Chondrocyte (in vitro differentiated cells): ENCODE measurements at regions not wholly inside any gene's neighbourhood (a gene's known extent, or its start where the extent isn't known, plus 50 kb on each side); places are given as distances from the start of the nearest gene placed in this dataset.

Experiments used
- DNase-seq: peaks from one replicate; pipeline ENCODE4 v3.0.0; 2021; ENCODE audit warnings: mixed read lengths, low spot score
- H3K27ac Mint-ChIP-seq: one replicate; pipeline ENCODE4 v1.8.0; 2021; ENCODE audit warnings: mild to moderate bottlenecking, moderate library complexity, mixed read lengths; ENCODE audit not compliant: unreplicated experiment
- H3K27me3 Mint-ChIP-seq: 2 replicates; pipeline ENCODE4 v1.8.0; 2021; ENCODE audit warnings: low read depth, mixed read lengths
- H3K36me3 Mint-ChIP-seq: 2 replicates; pipeline ENCODE4 v1.8.0; 2021; ENCODE audit warnings: low read depth, mixed read lengths
- H3K4me1 Mint-ChIP-seq: 2 replicates; pipeline ENCODE4 v1.8.0; 2021; ENCODE audit warnings: low read depth, mild to moderate bottlenecking, mixed read lengths
- H3K4me3 Mint-ChIP-seq: one replicate; pipeline ENCODE4 v1.8.0; 2021; ENCODE audit warnings: mild to moderate bottlenecking, moderate library complexity, mixed read lengths; ENCODE audit not compliant: unreplicated experiment
- H3K9me3 Mint-ChIP-seq: 2 replicates; pipeline ENCODE4 v1.8.0; 2021; ENCODE audit warnings: low read depth, mixed read lengths
- TF ChIP-seq, protein P1 (sequence below): fragments of 200-600 bp; sonication (generic); IDR thresholded peaks from 2 replicates; pipeline ENCODE4 v1.5.0; 2021; ENCODE audit warnings: antibody characterized with exemption, mild to moderate bottlenecking, moderate library complexity

DNA sequence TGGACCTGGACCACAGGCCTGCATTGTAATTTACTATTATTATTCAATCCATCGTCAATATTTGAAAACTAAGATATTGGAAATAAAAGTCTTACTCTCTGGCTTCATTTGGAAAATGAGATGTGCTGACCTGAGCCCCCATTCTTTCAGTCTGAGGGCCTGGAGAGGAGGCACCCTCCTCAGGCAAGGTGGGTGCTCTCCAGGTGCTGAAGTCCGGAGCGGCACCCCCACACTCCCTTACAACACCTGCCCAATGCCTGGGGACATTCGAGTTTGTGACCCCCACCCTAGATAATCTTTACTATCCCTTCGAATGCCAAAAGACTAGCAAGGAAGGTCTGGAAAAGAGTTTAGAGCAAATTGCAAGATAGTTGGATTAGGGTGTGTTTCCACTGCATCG lies 133.3 kb downstream of the EN1 start:
- Mint-ChIP-seq H3K4me3 (no peak overlapping the region), H3K27me3 (peaks cover 11% of the 10 kb centered on the region), H3K4me1 (no peaks in the 10 kb centered on the region), H3K9me3 (peaks cover 7% of the 10 kb centered on the region), H3K27ac (no peak overlapping the region), H3K36me3 (peaks cover 1% of the 10 kb centered on the region)
- TF ChIP-seq, protein P1, sequence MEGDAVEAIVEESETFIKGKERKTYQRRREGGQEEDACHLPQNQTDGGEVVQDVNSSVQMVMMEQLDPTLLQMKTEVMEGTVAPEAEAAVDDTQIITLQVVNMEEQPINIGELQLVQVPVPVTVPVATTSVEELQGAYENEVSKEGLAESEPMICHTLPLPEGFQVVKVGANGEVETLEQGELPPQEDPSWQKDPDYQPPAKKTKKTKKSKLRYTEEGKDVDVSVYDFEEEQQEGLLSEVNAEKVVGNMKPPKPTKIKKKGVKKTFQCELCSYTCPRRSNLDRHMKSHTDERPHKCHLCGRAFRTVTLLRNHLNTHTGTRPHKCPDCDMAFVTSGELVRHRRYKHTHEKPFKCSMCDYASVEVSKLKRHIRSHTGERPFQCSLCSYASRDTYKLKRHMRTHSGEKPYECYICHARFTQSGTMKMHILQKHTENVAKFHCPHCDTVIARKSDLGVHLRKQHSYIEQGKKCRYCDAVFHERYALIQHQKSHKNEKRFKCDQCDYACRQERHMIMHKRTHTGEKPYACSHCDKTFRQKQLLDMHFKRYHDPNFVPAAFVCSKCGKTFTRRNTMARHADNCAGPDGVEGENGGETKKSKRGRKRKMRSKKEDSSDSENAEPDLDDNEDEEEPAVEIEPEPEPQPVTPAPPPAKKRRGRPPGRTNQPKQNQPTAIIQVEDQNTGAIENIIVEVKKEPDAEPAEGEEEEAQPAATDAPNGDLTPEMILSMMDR: no peak
- DNase-seq: no peak

DNA sequence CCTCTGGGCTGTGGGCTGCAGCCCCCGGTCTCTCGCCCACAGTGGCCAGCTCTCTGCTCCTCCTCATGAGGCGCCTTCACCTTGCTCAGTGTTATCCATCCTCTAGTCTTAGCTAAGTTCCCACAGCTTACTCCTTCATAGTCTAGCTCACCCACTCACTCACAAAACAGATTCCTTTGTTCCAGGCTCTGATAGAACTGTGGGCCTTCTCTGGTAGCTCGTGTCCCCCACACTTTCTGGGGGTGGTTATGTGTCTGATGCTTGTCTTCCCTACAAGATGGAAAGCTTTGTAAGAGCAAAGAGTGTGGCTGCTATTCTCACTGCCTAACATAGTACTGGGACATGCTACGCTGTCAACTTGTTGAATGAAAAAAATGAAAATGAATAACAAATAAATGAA lies 135.8 kb downstream of the EN1 start:
- TF ChIP-seq, protein P1: no peak
- no peaks in the 10 kb centered on the region for H3K4me1 Mint-ChIP-seq
- peaks cover 7% of the 10 kb centered on the region for H3K9me3 Mint-ChIP-seq
- peaks cover 10% of the 10 kb centered on the region for H3K27me3 Mint-ChIP-seq
- H3K36me3 Mint-ChIP-seq: peaks cover 1% of the 10 kb centered on the region
- H3K27ac Mint-ChIP-seq: no peak overlapping the region
- H3K4me3 Mint-ChIP-seq: no peak overlapping the region
- DNase-seq: no peak

DNA sequence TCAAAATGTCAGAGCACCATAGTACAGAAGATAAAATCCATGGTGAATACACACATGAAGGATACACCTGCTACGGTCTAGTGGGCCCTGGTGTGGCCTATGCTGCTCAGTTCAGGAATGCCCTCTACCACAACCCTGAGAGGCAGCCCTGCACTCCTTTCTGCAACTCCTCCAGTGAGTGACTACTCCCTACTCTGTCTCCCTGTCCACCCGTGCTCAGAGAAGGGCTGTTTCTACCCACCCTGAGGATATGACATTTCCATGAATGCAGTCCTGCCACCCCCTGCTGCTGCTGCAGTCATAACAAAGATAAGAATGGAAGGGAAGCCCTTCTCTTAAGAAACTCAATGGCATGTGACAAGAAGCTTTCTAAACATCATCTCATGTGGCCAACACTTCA lies 137.0 kb downstream of the EN1 start:
- H3K36me3 Mint-ChIP-seq: peaks cover 1% of the 10 kb centered on the region
- no peak overlapping the region for H3K27ac Mint-ChIP-seq
- peaks cover 7% of the 10 kb centered on the region for H3K9me3 Mint-ChIP-seq
- no peaks in the 10 kb centered on the region for H3K4me1 Mint-ChIP-seq
- peaks cover 15% of the 10 kb centered on the region for H3K27me3 Mint-ChIP-seq
- DNase-seq: no peak
- TF ChIP-seq, protein P1: no peak
- H3K4me3 Mint-ChIP-seq: no peak overlapping the region

DNA sequence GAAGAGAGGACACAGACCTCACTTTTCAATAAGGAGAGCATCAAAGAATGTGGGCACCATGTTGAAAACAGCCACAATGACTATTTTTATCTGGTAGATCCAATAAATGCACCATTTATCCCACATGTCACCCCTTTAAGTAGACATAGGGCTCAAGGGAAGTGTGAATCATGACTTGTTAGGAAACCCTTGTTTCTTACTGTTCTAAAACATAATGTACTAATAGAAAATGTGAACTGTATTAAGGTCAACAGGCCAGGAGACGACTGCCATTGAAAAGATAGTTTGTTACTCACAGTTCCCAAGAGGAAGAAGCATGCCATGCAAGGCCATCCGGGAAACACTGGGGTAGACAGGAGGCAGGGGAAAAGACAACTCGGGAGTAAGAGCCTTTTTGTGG lies 137.7 kb downstream of the EN1 start:
- no peak for DNase-seq
- no peak overlapping the region for H3K27ac Mint-ChIP-seq
- H3K9me3 Mint-ChIP-seq: peaks cover 7% of the 10 kb centered on the region
- H3K4me3 Mint-ChIP-seq: no peak overlapping the region
- H3K4me1 Mint-ChIP-seq: no peaks in the 10 kb centered on the region
- peaks cover 1% of the 10 kb centered on the region for H3K36me3 Mint-ChIP-seq
- TF ChIP-seq, protein P1: no peak
- H3K27me3 Mint-ChIP-seq: peaks cover 19% of the 10 kb centered on the region

DNA sequence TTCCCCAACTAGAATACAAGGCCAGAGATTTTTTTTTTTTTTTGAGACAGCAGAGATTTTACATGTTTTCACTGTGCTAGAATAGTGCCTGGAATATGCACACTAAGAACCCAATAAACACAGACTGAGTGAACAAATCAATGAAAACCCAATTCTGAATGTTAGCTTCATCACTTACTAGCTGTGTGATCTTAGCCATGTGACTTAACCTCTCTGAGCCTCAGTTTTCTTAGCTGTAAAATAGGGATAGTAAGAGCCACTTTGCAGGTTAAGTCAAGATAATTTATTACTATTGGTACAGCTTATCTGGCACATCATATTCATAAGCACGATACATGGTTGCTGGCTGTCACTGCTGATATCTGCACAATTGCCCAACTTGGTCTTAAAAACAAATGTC lies 140.6 kb downstream of the EN1 start:
- H3K4me1 Mint-ChIP-seq: no peaks in the 10 kb centered on the region
- H3K36me3 Mint-ChIP-seq: peaks cover 1% of the 10 kb centered on the region

More for the DNA sequence above, 140.6 kb downstream of the EN1 start:
- no peak overlapping the region for H3K27ac Mint-ChIP-seq
- peaks cover 25% of the 10 kb centered on the region for H3K27me3 Mint-ChIP-seq
- TF ChIP-seq, protein P1: no peak
- DNase-seq: no peak
- peaks cover 7% of the 10 kb centered on the region for H3K9me3 Mint-ChIP-seq
- H3K4me3 Mint-ChIP-seq: no peak overlapping the region
